ENCODE measurements at regions not wholly inside any gene's neighbourhood (a gene's known extent, or its start where the extent isn't known, plus 50 kb on each side); places are given as distances from the start of the nearest gene placed in this dataset.
"Not testable (repeated sequence)": the region's sequence is repeated elsewhere in the genome, so short reads cannot be mapped to it uniquely, and the experiment has no call there.

DNA sequence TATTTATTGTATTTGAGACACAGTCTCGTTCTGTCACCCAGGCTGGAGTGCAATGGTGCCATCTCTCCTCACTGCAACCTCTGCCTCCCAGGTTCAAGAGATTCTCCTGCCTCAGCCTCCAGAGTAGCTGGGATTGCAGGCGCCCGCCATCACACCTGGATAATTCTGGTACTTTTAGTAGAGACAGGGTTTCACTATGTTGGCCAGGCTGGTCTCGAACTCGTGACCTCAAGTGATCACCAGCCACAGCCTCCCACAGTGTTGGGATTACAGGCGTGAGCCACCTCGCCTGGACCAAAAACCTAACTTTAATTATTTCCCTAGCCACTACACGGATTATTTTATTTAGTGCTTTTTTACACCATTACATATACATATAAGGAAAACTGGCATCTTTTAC is 1674.0 kb downstream of the SPATA31A7 start:
- H3K27me3 ChIP-seq; ATAC-seq (ENCODE audit: low FRiP score in 2 of 2); H3K36me3 ChIP-seq; DNase-seq; H3K9me3 ChIP-seq; H3K27ac ChIP-seq; H3K4me1 ChIP-seq; H3K4me3 ChIP-seq: not testable (repeated sequence)
- WGBS, 2 donors, result 76 to 77% methylated on average over 8 of the region's 8 CpGs

DNA sequence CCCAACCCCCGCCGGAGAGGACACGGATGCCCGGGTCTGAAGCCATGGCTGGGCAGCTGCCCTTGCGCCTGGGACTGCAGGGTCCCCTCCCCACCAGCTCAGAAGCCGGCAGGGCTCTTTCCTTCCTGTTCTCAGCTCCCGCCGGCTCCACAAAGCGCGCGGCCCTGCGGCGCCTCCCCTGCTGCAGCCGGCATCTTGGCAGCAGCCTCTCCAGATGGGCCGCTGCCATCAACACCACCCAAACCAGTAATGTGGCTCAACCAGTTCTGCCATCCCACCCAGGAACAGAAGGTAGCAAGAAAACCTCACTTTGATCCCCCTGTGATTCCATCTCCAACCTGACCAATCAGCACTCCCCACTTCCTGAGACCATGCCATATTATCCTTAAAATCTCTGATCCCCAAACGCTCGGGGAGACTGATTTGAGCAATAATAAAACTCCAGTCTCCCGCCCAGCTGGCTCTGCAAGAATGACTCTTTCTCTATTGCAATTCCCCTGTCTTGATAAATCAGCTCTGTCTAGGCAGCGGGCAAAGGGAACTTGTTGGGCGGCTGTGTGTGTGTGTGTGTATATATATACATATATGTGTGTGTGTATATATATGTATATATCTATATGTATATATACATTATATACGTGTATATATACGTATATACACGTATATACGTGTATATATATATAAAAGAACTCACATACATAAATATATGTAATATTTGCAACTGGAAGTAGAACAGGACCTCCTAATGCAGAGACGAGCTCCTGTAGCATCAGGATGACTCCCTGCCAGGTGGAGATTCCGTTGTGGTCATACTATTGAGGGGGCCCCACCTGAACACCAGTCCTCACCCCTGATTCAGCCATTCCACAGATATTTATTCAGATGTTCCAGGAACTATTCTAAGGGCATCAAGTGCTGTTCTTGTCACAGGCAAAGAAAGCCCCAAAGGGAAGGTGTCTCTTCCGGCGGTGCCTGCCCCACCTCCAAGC is 1674.9 kb downstream of the SPATA31A7 start:
- DNase-seq (peak; percentile 72 to 91), ATAC-seq (ENCODE audit: low FRiP score in 2 of 2) (peak; percentile 65 to 67)
- not testable (repeated sequence) for H3K27ac ChIP-seq, H3K4me1 ChIP-seq, H3K27me3 ChIP-seq, H3K36me3 ChIP-seq, H3K9me3 ChIP-seq
- peak overlapping the region in 3 of 4 donors; percentile 9 to 26 (median 17) for H3K4me3 ChIP-seq
- 22 to 28% methylated on average over 22 to 28 of the region's 28 CpGs for WGBS, 2 donors

DNA sequence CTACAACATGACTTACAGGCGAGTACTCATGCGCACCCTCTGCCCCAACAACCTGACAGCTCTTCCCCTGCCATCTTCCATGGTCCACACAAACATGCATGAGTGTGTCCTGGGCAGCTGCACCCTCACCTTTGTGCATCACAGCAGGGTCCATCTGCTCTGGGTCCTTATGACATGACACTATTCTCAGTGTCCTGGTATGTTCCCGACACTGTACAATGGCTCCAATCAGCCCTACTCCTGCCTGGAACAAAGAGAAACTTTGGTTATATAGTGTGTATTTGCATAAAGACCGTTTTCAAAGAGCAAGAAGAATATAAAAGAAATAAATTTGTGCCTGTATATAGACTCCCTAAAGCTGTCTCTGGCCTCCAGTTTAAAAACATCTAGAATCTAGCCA is 1679.2 kb downstream of the SPATA31A7 start:
- not testable (repeated sequence) for H3K27ac ChIP-seq; H3K27me3 ChIP-seq; H3K4me1 ChIP-seq; H3K4me3 ChIP-seq; DNase-seq; ATAC-seq (ENCODE audit: low FRiP score in 2 of 2); H3K9me3 ChIP-seq; H3K36me3 ChIP-seq
- 68 to 87% methylated on average over 2 to 4 of the region's 4 CpGs for WGBS, 2 donors

DNA sequence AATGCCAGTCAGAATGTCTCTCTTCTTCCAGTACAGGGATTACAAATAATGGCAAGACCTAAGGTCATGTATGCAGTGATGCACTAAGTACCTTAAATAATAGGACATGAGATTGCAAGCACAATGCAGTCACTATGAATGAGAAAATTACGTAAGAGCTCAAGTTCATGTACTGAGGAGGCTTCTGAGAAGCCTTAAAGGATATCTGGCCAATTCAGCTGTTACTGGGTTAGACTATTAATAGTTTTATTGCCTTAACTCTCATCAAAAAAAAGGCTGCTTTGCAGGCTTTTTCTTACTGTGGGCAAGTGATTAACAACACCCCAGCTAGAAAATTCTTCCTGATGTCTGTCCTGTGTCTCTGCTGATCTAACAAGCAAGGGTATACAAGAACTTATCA is 1681.9 kb downstream of the SPATA31A7 start:
- not testable (repeated sequence) for H3K4me3 ChIP-seq; DNase-seq; H3K9me3 ChIP-seq; ATAC-seq (ENCODE audit: low FRiP score in 2 of 2); H3K36me3 ChIP-seq; H3K4me1 ChIP-seq; H3K27ac ChIP-seq; H3K27me3 ChIP-seq
- WGBS, 2 donors, result 67 to 72% methylated on average over 1 of the region's 1 CpG

DNA sequence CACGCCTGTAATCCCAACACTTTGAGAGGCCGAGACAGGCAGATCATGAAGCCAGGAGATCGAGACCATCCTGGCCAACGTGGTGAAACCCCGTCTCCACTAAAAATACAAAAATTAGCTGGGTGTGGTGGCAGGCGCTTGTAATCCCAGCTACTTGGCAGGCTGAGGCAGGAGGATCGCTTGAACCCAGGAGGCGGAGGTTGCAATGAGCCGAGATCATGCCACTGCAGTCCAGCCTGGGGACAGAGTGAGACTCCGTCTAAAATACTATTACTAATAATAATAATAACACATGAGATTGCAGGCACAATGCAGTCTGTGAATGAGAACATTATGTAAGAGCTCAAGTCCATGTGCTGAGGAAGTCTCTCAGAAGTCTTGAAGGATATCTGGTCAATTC is 1684.4 kb downstream of the SPATA31A7 start:
- peak; percentile 35 to 49 for ATAC-seq (ENCODE audit: low FRiP score in 2 of 2)
- not testable (repeated sequence) for H3K36me3 ChIP-seq, H3K27ac ChIP-seq, H3K4me1 ChIP-seq, DNase-seq, H3K27me3 ChIP-seq, H3K4me3 ChIP-seq, H3K9me3 ChIP-seq
- 77 to 86% methylated on average over 10 of the region's 10 CpGs for WGBS, 2 donors

DNA sequence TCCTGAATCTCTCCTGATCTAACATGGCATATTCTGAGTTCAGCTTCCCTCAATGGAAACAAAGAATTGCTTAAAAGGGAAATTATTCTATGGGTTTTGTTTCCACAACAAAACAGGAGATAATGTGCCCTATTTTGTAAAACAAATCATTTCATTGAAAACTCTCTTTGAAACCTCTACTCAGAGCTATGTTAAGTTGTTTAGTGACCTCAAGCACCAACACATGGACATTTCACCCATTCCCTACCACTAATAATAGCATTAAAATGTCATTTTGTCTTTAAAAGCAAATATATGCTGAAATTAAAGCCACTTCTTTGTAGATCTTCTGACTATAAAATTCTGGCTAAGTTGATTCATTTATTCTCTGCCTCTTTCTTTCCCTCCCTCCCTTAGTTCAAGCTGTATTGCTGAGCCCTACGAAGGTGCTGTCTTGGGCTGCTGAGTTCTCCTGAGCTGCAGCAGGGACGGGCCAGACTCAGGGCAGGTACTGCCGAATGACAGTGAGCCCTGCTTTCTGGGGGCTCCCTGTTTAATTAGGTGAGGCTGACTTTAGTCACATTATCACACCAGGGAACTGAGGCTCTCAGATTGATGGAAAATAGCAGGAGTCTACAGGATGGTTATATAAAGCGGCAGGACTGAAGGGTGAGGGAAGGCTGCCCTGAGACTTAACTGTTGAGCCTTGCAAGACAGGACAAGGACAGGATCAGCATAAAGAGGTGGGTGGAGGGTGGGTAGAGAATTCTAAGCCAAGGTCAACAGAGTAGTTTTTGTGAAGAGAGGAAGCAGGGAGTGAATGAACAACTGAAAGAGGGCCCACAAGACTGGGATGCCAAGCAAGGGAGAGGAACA is 1685.1 kb downstream of the SPATA31A7 start:
- not testable (repeated sequence) for H3K4me3 ChIP-seq, DNase-seq, H3K27ac ChIP-seq, H3K9me3 ChIP-seq, H3K27me3 ChIP-seq, H3K36me3 ChIP-seq, H3K4me1 ChIP-seq
- ATAC-seq (ENCODE audit: low FRiP score in 2 of 2), result peak; percentile 53 to 82
- WGBS, 2 donors, result 71 to 74% methylated on average over 3 to 4 of the region's 4 CpGs

DNA sequence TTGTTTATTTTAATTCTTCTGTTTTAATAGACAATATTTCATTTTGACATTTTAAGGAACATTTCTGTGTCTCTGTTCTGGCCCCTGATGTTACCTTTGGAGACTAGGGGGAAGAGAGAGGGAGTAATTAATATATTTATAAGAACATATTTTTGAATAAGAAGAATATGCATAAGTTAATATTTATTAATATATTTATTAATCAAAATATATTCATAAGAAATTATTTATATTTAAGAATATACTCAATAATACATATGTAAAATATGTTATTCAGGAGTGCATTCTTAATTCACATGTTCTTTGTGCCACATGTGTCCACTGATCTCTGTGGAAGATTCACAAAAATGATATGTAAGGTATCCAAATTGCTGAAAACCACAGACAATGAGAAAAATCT is 1687.7 kb downstream of the SPATA31A7 start:
- not testable (repeated sequence) for H3K27ac ChIP-seq

DNA sequence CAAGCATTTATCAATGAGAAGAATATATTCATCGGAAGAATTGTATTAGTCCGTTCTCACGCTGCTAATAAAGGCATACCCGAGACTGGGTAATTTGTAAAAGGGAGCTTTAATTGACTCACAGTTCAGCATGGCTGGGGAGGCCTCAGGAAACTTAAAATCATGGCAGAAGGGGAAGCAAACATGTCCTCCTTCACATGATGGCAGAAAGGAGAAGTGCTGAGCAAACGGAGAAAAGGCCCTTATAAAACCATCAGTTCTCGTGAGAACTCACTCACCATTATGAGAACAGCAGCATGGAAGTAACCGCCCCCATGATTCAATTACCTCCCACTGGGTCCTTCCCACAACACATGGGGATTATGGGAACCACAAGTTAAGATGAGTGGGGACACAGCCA is 1688.2 kb downstream of the SPATA31A7 start:
- not testable (repeated sequence) for DNase-seq; H3K27ac ChIP-seq; H3K4me3 ChIP-seq; H3K27me3 ChIP-seq; H3K9me3 ChIP-seq; ATAC-seq (ENCODE audit: low FRiP score in 2 of 2); H3K36me3 ChIP-seq; H3K4me1 ChIP-seq
- 66 to 69% methylated on average over 7 of the region's 7 CpGs for WGBS, 2 donors

More for the DNA sequence above, 1687.7 kb downstream of the SPATA31A7 start:
- not testable (repeated sequence) for H3K27me3 ChIP-seq; H3K4me1 ChIP-seq; H3K9me3 ChIP-seq; H3K4me3 ChIP-seq; ATAC-seq (ENCODE audit: low FRiP score in 2 of 2); DNase-seq; H3K36me3 ChIP-seq

DNA sequence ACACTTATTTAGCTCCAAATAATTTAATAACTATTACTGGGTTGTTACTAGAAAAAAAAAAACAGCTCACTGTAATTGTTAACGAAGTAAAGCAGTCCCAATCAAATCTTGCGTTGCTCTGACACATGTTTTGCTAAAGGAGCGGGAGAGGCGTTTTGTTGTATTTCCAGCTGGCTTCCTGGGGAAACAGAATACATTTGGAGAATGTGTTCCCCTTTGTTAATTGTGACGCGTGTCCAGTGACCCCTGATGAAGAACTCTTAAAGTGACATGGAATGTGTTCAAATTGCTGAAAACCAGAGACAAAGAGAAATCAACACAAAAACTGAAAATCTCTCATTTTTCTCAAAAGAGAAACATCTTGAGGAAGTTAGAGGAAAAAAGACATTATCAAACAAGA is 1690.6 kb downstream of the SPATA31A7 start:
- 66 to 68% methylated on average over 6 of the region's 6 CpGs for WGBS, 2 donors
- ATAC-seq (ENCODE audit: low FRiP score in 2 of 2), result not testable (repeated sequence)

DNA sequence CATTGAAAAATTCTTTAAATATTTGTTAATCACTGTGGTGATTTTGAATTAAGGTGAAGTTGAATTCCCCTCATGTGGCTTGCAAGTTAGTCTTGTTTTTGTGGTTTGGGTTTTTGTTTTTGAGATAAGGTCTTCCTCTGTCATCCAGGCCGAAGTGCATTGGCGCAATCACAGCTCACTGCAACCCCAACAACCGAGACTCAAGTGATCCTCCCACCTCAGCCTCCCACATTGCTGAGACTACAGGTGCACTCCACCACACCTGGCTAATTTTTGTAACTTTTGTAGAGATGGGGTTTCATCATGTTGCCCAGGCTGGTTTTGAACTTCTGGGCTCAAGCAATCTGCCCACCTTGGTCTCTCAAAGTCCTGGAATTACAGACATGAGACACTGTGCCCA is 1691.1 kb downstream of the SPATA31A7 start:
- H3K9me3 ChIP-seq; DNase-seq; H3K27me3 ChIP-seq; H3K36me3 ChIP-seq; H3K4me1 ChIP-seq; H3K4me3 ChIP-seq; H3K27ac ChIP-seq; ATAC-seq (ENCODE audit: low FRiP score in 2 of 2): not testable (repeated sequence)
- WGBS, 2 donors, result 73 to 83% methylated on average over 3 of the region's 3 CpGs

More for the DNA sequence above, 1690.6 kb downstream of the SPATA31A7 start:
- not testable (repeated sequence) for H3K9me3 ChIP-seq, H3K4me3 ChIP-seq, H3K27ac ChIP-seq, DNase-seq, H3K27me3 ChIP-seq, H3K36me3 ChIP-seq, H3K4me1 ChIP-seq

DNA sequence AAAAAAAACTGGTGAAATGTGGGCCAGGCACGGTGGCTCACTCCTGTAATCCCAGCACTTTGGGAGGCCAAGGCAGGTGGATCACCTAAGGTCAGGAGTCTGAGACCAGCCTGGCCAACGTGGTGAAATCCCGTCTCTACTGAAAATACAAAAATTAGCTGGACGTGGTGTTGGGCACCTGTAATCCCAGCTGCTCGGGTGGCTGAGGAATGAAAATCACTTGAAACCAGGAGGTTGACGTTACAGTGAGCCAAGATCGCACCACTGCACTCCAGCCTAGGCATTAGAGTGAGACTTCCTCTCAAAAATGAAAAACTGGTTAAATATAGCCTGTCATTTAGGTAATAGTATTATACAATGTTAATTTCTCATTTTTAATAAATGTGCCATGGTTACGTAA is 1692.0 kb downstream of the SPATA31A7 start:
- H3K4me3 ChIP-seq; H3K27ac ChIP-seq; H3K9me3 ChIP-seq; H3K36me3 ChIP-seq; ATAC-seq (ENCODE audit: low FRiP score in 2 of 2); H3K4me1 ChIP-seq; H3K27me3 ChIP-seq; DNase-seq: not testable (repeated sequence)
- WGBS, 2 donors, result 84 to 88% methylated on average over 8 of the region's 8 CpGs

DNA sequence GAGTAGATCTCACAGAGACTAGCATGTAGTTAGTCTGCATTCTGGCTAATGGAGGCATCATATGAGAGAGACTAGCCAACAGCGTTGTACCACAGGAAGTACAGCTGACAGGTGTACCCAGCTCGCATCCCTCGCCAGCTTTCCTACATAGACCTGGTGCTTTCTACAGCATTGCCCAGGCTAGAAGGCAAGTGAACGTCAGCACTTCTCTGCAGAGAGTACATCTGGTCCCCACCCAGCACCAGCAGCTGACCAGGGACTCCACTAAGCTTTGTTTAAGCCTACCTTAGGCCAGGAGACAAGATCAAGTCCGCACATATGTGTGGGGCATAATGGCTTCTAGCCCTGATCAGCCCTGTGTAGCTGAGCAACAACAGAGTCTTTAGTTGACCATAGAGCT is 1692.9 kb downstream of the SPATA31A7 start:
- not testable (repeated sequence) for H3K9me3 ChIP-seq; H3K4me1 ChIP-seq; H3K36me3 ChIP-seq; DNase-seq; H3K27ac ChIP-seq; H3K4me3 ChIP-seq; H3K27me3 ChIP-seq; ATAC-seq (ENCODE audit: low FRiP score in 2 of 2)
- WGBS, 2 donors, result 73 to 80% methylated on average over 5 of the region's 5 CpGs

DNA sequence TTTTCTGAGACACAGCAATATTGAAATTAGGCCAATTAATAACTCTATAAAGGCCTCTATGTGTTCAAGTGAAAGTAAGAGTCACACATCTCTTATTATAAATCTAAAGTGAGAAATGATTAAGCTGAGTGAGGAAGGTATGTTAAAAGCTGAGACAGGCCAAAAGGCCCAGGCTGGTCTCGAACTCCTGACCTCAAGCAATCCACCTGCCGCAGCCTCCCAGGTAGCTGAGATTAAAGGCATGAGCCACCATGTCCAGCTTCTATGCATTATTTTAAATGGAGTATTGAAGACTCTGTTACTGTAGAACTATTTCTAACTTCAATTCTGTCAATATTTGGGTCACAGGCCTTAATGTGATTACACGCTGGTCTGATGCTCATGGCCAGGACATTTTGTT is 1706.9 kb downstream of the SPATA31A7 start:
- 94 to 95% methylated on average over 2 of the region's 3 CpGs for WGBS, 2 donors

More for the DNA sequence above, 1706.9 kb downstream of the SPATA31A7 start:
- H3K36me3 ChIP-seq; ATAC-seq (ENCODE audit: low FRiP score in 2 of 2); H3K9me3 ChIP-seq; H3K27me3 ChIP-seq; H3K4me1 ChIP-seq; H3K4me3 ChIP-seq; DNase-seq; H3K27ac ChIP-seq: not testable (repeated sequence)

Measured in upper lobe of left lung (tissue), 6 donors.